Spleen (tissue), 11 donors: ENCODE measurements at regions not wholly inside any gene's neighbourhood (a gene's known extent, or its start where the extent isn't known, plus 50 kb on each side); places are given as distances from the start of the nearest gene placed in this dataset.
A peak's percentile ranks its signal among the peaks of the same experiment; 100 is the strongest.

Experiments
- DNase-seq: peaks from one replicate; pipeline ENCODE4 v3.0.0-alpha.2; 2020
- H3K27ac ChIP-seq, 8 donors: fragments of 200-600 bp; sonication (generic) in 7 of 8; 1 replicate in 4 of 8; 2 replicates in 4 of 8; pipeline versions ENCODE4 v1.5.0 to v1.8.0; 2016 to 2021; ENCODE audit warnings: inconsistent platforms in 4 of 8, mild to moderate bottlenecking in 4 of 8, moderate library complexity in 1 of 8
- H3K27me3 ChIP-seq, 7 donors: fragments of 200-600 bp; sonication (generic) in 6 of 7; replicated peaks in 1 of 7; 1 replicate in 4 of 7; 2 replicates in 3 of 7; pipeline versions ENCODE4 v1.5.0 to v1.8.0; 2016 to 2021; ENCODE audit warnings: inconsistent platforms in 3 of 7, mild to moderate bottlenecking in 1 of 7
- H3K36me3 ChIP-seq, 6 donors: fragments of 200-600 bp; sonication (generic) in 5 of 6; 1 replicate in 4 of 6; 2 replicates in 2 of 6; pipeline versions ENCODE4 v1.5.0 to v1.8.0; 2016 to 2021; ENCODE audit warnings: inconsistent platforms in 2 of 6
- H3K4me1 ChIP-seq, 6 donors: fragments of 200-600 bp; sonication (generic) in 5 of 6; 1 replicate in 3 of 6; 2 replicates in 3 of 6; pipeline versions ENCODE4 v1.5.0 to v1.8.0; 2016 to 2021; ENCODE audit warnings: inconsistent platforms in 3 of 6
- H3K4me3 ChIP-seq, 8 donors: fragments of 200-600 bp; sonication (generic) in 7 of 8; 1 replicate in 4 of 8; 2 replicates in 4 of 8; pipeline versions ENCODE4 v1.5.0 to v1.8.0; 2016 to 2021; ENCODE audit warnings: inconsistent platforms in 4 of 8, mild to moderate bottlenecking in 4 of 8, moderate library complexity in 2 of 8
- H3K9me3 ChIP-seq, 8 donors: fragments of 200-600 bp; sonication (generic) in 7 of 8; 1 replicate in 4 of 8; 2 replicates in 4 of 8; pipeline versions ENCODE4 v1.5.0 to v1.8.0; 2016 to 2021; ENCODE audit warnings: inconsistent platforms in 4 of 8
- POLR2A ChIP-seq, 3 donors: fragments of 450-650 bp; IDR thresholded peaks; one replicate each; pipeline ENCODE4 v1.5.1; 2017; ENCODE audit warnings: antibody characterized with exemption in 3 of 3, mild to moderate bottlenecking in 1 of 3
- POLR2AphosphoS5 ChIP-seq, 3 donors: sonication (generic); formaldehyde crosslinking; IDR thresholded peaks; one replicate each; pipeline ENCODE4 v1.5.1; 2017; ENCODE audit warnings: antibody characterized with exemption in 3 of 3
- WGBS, 5 donors: extraction: QIAGEN DNeasy Blood & Tissue Kit in 3 of 5; methylation state at CpG; one replicate each; pipeline versions ENCODE4 v1.1.5 to v1.1.7; 2013 to 2018; 5-methylcytosine and 5-hydroxymethylcytosine counted together
- intact Hi-C: fragments of 100-400 bp; cut with DNase I; formaldehyde crosslinking; loops from one replicate; pipeline ENCODE4 v1.15.0; 2023; ENCODE audit warnings: low total_unique reads
- TF ChIP-seq, protein P1 (sequence below), 11 experiments: fragments of 200-600 bp in 7 of 11; fragments of 450-650 bp in 4 of 11; sonication (generic) in 4 of 11; IDR thresholded peaks in 8 of 11; conservative IDR thresholded peaks in 3 of 11; 1 replicate in 7 of 11; 2 replicates in 4 of 11; pipeline versions ENCODE4 v1.4.0 to v1.8.0; 2016 to 2021; ENCODE audit warnings: antibody characterized with exemption in 11 of 11, inconsistent platforms in 4 of 11, mild to moderate bottlenecking in 1 of 11
- donor health status: healthy with polysubstance abuse.
- donor health status: DM: no; HTN: no; CAD: no; lungs with moderate emphysema.
- donor health status: DM: no; HTN: no; CAD: no.
- donor health status: Bipolar disorder and iron deficiency.
- donor health status: healthy.
- donor health status: DM: no; HTN: no; CAD: no.
- donor health status: DM: yes; HTN: yes; CAD: no.

DNA sequence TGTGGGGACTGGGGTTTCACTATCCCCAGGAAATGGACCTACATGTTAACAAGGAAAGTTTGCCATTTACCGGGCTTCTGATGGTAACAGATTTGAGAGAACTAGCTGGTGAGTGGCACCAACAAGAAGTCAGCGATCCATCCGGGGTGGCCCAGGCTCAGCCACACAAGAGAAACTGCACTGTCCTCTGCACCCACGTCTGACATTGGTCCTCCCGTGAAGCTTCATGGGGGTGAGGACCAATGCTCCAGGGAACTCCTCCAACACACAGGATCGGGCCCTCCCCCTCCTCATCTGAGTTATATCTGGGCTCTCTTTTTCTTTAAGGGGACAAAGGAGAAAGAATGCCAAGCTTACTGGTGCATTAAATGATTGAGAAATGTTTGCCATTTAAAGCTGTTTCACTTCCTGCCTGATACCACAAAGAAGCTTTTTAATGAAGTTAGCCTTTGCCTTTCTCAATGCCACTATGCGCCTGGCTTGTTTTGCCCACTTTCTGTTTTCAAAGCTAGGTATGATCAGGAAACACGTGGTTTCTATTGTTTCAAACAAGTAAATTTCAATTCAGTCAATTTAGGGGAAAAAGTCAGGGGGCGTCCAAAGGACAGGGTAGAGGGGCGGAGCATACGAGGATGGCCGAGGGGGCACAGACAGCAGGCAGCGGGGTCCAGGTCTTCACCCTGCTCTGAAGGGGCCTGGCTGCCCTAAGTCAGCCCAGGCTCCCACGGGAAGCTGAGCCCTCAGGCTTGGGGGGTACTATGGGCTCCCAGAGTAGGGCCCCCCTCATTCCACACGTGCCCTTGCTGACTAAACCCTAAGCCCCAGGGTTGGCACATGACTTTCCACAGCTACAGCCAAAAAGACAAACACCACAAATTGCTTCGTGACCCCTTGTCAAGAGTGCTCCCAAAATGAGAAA, 204.0 kb upstream of the ID2 start:
- Histone ChIP-seq H3K4me3 (peak overlapping the region in 2 of 8 donors; percentile 4 to 44), H3K27ac (peak overlapping the region; percentile 21 to 87 (median 79)), H3K4me1 (peaks cover 22 to 96% (median 83%) of the 10 kb centered on the region in 6 donors), H3K9me3 (no peaks in the 10 kb centered on the region), H3K36me3 (no peaks in the 10 kb centered on the region), H3K27me3 (peaks cover 0 to 70% (median 0%) of the 10 kb centered on the region in 7 donors)
- TF ChIP-seq POLR2A (IDR thresholded peaks at IDR 0.05): no peak
- TF ChIP-seq, protein P1, sequence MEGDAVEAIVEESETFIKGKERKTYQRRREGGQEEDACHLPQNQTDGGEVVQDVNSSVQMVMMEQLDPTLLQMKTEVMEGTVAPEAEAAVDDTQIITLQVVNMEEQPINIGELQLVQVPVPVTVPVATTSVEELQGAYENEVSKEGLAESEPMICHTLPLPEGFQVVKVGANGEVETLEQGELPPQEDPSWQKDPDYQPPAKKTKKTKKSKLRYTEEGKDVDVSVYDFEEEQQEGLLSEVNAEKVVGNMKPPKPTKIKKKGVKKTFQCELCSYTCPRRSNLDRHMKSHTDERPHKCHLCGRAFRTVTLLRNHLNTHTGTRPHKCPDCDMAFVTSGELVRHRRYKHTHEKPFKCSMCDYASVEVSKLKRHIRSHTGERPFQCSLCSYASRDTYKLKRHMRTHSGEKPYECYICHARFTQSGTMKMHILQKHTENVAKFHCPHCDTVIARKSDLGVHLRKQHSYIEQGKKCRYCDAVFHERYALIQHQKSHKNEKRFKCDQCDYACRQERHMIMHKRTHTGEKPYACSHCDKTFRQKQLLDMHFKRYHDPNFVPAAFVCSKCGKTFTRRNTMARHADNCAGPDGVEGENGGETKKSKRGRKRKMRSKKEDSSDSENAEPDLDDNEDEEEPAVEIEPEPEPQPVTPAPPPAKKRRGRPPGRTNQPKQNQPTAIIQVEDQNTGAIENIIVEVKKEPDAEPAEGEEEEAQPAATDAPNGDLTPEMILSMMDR (IDR thresholded peaks at IDR 0.05 in 8 of 11, conservative IDR thresholded peaks at IDR 0.05 in 3 of 11): no peak
- TF ChIP-seq POLR2AphosphoS5 (IDR thresholded peaks at IDR 0.05): no peak
- intact Hi-C loops: no loop called here
- peak; percentile 84 for DNase-seq
- WGBS, 5 donors: 26 to 35% (median 33%) methylated on average over 13 to 16 of the region's 16 CpGs

DNA sequence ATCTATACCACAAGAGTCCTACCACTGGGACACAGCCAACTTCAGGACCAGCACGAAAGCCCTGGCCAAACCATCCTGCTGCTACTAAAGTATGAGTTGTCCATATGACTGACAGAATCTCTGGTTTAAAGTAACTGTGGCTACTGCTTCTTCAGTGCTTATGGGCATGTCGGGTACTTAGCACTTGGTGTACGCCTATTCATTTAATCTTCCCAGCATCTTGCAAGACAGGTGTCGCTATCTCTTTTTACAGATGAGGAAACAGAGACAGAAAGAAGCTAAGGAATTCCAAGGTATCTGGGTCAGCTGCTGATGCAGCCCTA, 203.4 kb upstream of the ID2 start:
- 60 to 84% (median 63%) methylated on average over 4 of the region's 4 CpGs for WGBS, 5 donors
- no peak for DNase-seq
- Histone ChIP-seq H3K27me3 (peaks cover 0 to 68% (median 0%) of the 10 kb centered on the region in 7 donors), H3K36me3 (no peaks in the 10 kb centered on the region), H3K9me3 (no peaks in the 10 kb centered on the region), H3K27ac (peak overlapping the region in 7 of 8 donors; percentile 74 to 87 (median 80)), H3K4me3 (no peak overlapping the region), H3K4me1 (peaks cover 21 to 94% (median 78%) of the 10 kb centered on the region in 6 donors)
- intact Hi-C loops: no loop called here
- TF ChIP-seq, protein P1 (IDR thresholded peaks at IDR 0.05 in 8 of 11, conservative IDR thresholded peaks at IDR 0.05 in 3 of 11): no peak
- no peak for TF ChIP-seq POLR2AphosphoS5 (IDR thresholded peaks at IDR 0.05)
- no peak for TF ChIP-seq POLR2A (IDR thresholded peaks at IDR 0.05)

DNA sequence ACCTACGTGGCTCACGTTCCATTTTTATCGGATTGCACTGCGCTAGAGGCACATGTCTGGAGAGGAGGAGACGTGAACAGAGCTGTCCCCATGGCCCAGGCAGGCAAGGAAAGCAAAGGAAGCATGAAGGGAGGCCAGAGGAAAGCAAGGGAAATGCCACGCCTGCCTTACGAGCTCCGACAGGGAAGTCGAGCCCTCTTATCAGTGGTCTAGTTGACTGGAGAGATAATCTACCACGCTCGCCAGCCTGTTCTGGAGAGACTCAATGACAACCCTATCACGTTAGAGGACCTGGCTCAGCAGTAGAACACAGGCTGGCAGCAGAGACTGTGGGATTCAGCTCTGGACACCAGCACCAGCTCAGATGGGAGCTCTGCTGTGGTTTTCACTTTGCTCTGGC, 202.6 kb upstream of the ID2 start:
- Histone ChIP-seq H3K27me3 (peaks cover 0 to 59% (median 0%) of the 10 kb centered on the region in 7 donors), H3K9me3 (no peaks in the 10 kb centered on the region), H3K36me3 (no peaks in the 10 kb centered on the region), H3K4me3 (no peak overlapping the region), H3K27ac (peak overlapping the region in 4 of 8 donors; percentile 6 to 48 (median 30)), H3K4me1 (peaks cover 21 to 87% (median 74%) of the 10 kb centered on the region in 6 donors)
- WGBS, 5 donors: 62 to 78% (median 66%) methylated on average over 12 of the region's 12 CpGs
- DNase-seq: no peak
- intact Hi-C loops: no loop called here
- no peak for TF ChIP-seq POLR2AphosphoS5 (IDR thresholded peaks at IDR 0.05)
- TF ChIP-seq, protein P1 (IDR thresholded peaks at IDR 0.05 in 8 of 11, conservative IDR thresholded peaks at IDR 0.05 in 3 of 11): no peak
- no peak for TF ChIP-seq POLR2A (IDR thresholded peaks at IDR 0.05)

DNA sequence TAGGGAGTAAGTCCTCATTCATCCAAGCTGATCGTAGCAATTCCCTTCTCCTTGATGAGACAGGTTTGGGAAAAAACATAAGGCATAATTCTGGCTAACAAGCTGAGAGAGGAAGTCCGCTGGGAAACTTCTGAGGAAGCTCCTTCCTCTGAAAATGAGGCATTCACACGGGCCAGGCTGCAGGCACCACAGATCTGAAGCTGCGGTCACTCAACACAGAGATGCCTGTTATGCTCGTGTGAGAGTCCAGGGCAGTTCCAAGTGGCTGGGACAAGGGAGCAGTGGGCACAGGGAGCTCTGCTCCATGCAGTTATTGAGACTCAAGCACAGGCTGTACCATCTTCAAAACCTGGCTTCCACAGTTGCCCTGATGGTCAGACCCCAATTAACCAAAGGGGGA, 200.9 kb upstream of the ID2 start:
- DNase-seq: no peak
- Histone ChIP-seq H3K9me3 (no peaks in the 10 kb centered on the region), H3K4me3 (no peak overlapping the region), H3K4me1 (peaks cover 19 to 85% (median 62%) of the 10 kb centered on the region in 6 donors), H3K27me3 (peaks cover 0 to 55% (median 0%) of the 10 kb centered on the region in 7 donors), H3K36me3 (no peaks in the 10 kb centered on the region), H3K27ac (peak overlapping the region in 5 of 8 donors; percentile 13 to 69 (median 26))
- TF ChIP-seq POLR2AphosphoS5 (IDR thresholded peaks at IDR 0.05) (no peak), POLR2A (IDR thresholded peaks at IDR 0.05) (no peak)
- TF ChIP-seq, protein P1 (IDR thresholded peaks at IDR 0.05 in 8 of 11, conservative IDR thresholded peaks at IDR 0.05 in 3 of 11): no peak
- intact Hi-C loops: no loop called here
- 35 to 60% (median 43%) methylated on average over 5 of the region's 5 CpGs for WGBS, 5 donors
